HepG2 (cell line): ENCODE measurements at regions not wholly inside any gene's neighbourhood (a gene's known extent, or its start where the extent isn't known, plus 50 kb on each side); places are given as distances from the start of the nearest gene placed in this dataset.
A peak's percentile ranks its signal among the peaks of the same experiment; 100 is the strongest.

Experiments
- ELF3 ChIP-seq: IDR thresholded peaks from 2 replicates; pipeline ENCODE4 v1.6.1; 2016; ENCODE audit warnings: missing genetic modification reagents, missing compliant biosample characterization
- ETV5 ChIP-seq: IDR thresholded peaks from 2 replicates; pipeline ENCODE4 v1.6.1; 2018; ENCODE audit warnings: missing biosample characterization, missing genetic modification reagents, inconsistent platforms, borderline replicate concordance
- FOSL1 ChIP-seq: sonication (generic); formaldehyde crosslinking; IDR thresholded peaks from 2 replicates; pipeline ENCODE4 v1.9.0; 2021; ENCODE audit warnings: missing genetic modification reagents, borderline replicate concordance
- HIVEP1 ChIP-seq: sonication (generic); formaldehyde crosslinking; IDR thresholded peaks from 2 replicates; pipeline ENCODE4 v1.4.0; 2020; ENCODE audit warnings: mild to moderate bottlenecking, missing genetic modification reagents
- JDP2 ChIP-seq: sonication (generic); formaldehyde crosslinking; IDR thresholded peaks from 2 replicates; pipeline ENCODE4 v1.8.1; 2022; ENCODE audit warnings: missing genetic modification reagents, borderline replicate concordance
- NCOR1 ChIP-seq: fragments of 200-600 bp; sonication (generic); IDR thresholded peaks from 2 replicates; pipeline ENCODE4 v1.7.0; 2017; ENCODE audit warnings: antibody characterized with exemption, low read length, borderline replicate concordance
- NKX3-1 ChIP-seq: sonication (generic); formaldehyde crosslinking; IDR thresholded peaks from 2 replicates; pipeline ENCODE4 v1.5.0; 2020; ENCODE audit warnings: missing genetic modification reagents
- PRMT3 ChIP-seq: sonication (generic); formaldehyde crosslinking; IDR thresholded peaks from 2 replicates; pipeline ENCODE4 v1.8.1; 2022; ENCODE audit warnings: low read depth, mild to moderate bottlenecking, moderate library complexity, missing genetic modification reagents, borderline replicate concordance
- RBM22 ChIP-seq: fragments of 200-400 bp; formaldehyde crosslinking; optimal IDR thresholded peaks from 2 replicates; pipeline ENCODE3; 2017; ENCODE audit warnings: mild to moderate bottlenecking, low read length, moderate library complexity
- SMAD3 ChIP-seq: sonication (generic); formaldehyde crosslinking; IDR thresholded peaks from 2 replicates; pipeline ENCODE4 v1.4.0; 2020; ENCODE audit warnings: missing genetic modification reagents
- TCF7 ChIP-seq: sonication (generic); IDR thresholded peaks from 2 replicates; pipeline ENCODE4 v1.6.1; 2016; ENCODE audit warnings: antibody characterized with exemption, low read depth
- THAP9 ChIP-seq: sonication (generic); formaldehyde crosslinking; IDR thresholded peaks from 2 replicates; pipeline ENCODE4; 2020; ENCODE audit warnings: missing genetic modification reagents, mild to moderate bottlenecking, borderline replicate concordance
- THRA ChIP-seq: sonication (generic); formaldehyde crosslinking; IDR thresholded peaks from 2 replicates; pipeline ENCODE4 v1.4.0; 2020; ENCODE audit warnings: missing genetic modification reagents, borderline replicate concordance
- ZBTB38 ChIP-seq: sonication (generic); formaldehyde crosslinking; IDR thresholded peaks from 2 replicates; pipeline ENCODE4 v1.5.1; 2020; ENCODE audit warnings: mild to moderate bottlenecking, missing genetic modification reagents
- ZFP41 ChIP-seq: sonication (generic); formaldehyde crosslinking; IDR thresholded peaks from 2 replicates; pipeline ENCODE4 v1.4.0; 2020; ENCODE audit warnings: mild to moderate bottlenecking, missing genetic modification reagents, borderline replicate concordance
- ZNF556 ChIP-seq: sonication (generic); formaldehyde crosslinking; IDR thresholded peaks from 2 replicates; pipeline ENCODE4 v1.4.0; 2020; ENCODE audit warnings: mild to moderate bottlenecking, missing genetic modification reagents, borderline replicate concordance
- ZNF737 ChIP-seq: sonication (generic); formaldehyde crosslinking; IDR thresholded peaks from 2 replicates; pipeline ENCODE4 v1.5.0; 2020; ENCODE audit warnings: missing genetic modification reagents, mild to moderate bottlenecking, borderline replicate concordance
- ZNF766 ChIP-seq: sonication (generic); formaldehyde crosslinking; IDR thresholded peaks from 2 replicates; pipeline ENCODE4 v1.5.0; 2020; ENCODE audit warnings: missing genetic modification reagents, borderline replicate concordance
- ZNF772 ChIP-seq: sonication (generic); formaldehyde crosslinking; IDR thresholded peaks from 2 replicates; pipeline ENCODE4 v1.5.0; 2020; ENCODE audit warnings: mild to moderate bottlenecking, missing genetic modification reagents
- ZNF841 ChIP-seq: sonication (generic); formaldehyde crosslinking; IDR thresholded peaks from 2 replicates; pipeline ENCODE4 v1.8.1; 2023; ENCODE audit warnings: missing genetic modification reagents, borderline replicate concordance
- ZNF879 ChIP-seq: sonication (generic); formaldehyde crosslinking; IDR thresholded peaks from 2 replicates; pipeline ENCODE4 v1.8.1; 2023; ENCODE audit warnings: missing genetic modification reagents
- TF ChIP-seq, protein P1 (sequence below): sonication (generic); formaldehyde crosslinking; IDR thresholded peaks from 2 replicates; pipeline ENCODE4 v1.5.0; 2020; ENCODE audit warnings: mild to moderate bottlenecking, missing genetic modification reagents, borderline replicate concordance

- TF ChIP-seq JDP2 (CRISPR knock-in tag) (no peak), THAP9 (CRISPR knock-in tag) (no peak), ZNF737 (CRISPR knock-in tag) (no peak), SMAD3 (no peak), FOSL1 (CRISPR knock-in tag) (peak; percentile 52; the same call in 1 of the 2 replicates), ZNF772 (0 out of 2 replicates have a peak, but pooled peaks have one; percentile 23), THRA (CRISPR knock-in tag) (peak; percentile 89; the same call in 1 of the 2 replicates), PRMT3 (CRISPR knock-in tag) (no peak), ZFP41 (CRISPR knock-in tag) (no peak), ELF3 (CRISPR knock-in tag) (0 out of 2 replicates have a peak, but pooled peaks have one; percentile 12), ETV5 (peak; percentile 58; the same call in 1 of the 2 replicates), RBM22 (peak; percentile 81), NKX3-1 (no peak), ZNF841 (CRISPR knock-in tag) (no peak), ZBTB38 (CRISPR knock-in tag) (peak; percentile 21; the same call in 1 of the 2 replicates), HIVEP1 (CRISPR knock-in tag) (no peak), ZNF766 (no peak), TCF7 (peak; percentile 73), ZNF556 (CRISPR knock-in tag) (no peak), ZNF879 (CRISPR knock-in tag) (no peak), NCOR1 (no peak)
- TF ChIP-seq, protein P1, sequence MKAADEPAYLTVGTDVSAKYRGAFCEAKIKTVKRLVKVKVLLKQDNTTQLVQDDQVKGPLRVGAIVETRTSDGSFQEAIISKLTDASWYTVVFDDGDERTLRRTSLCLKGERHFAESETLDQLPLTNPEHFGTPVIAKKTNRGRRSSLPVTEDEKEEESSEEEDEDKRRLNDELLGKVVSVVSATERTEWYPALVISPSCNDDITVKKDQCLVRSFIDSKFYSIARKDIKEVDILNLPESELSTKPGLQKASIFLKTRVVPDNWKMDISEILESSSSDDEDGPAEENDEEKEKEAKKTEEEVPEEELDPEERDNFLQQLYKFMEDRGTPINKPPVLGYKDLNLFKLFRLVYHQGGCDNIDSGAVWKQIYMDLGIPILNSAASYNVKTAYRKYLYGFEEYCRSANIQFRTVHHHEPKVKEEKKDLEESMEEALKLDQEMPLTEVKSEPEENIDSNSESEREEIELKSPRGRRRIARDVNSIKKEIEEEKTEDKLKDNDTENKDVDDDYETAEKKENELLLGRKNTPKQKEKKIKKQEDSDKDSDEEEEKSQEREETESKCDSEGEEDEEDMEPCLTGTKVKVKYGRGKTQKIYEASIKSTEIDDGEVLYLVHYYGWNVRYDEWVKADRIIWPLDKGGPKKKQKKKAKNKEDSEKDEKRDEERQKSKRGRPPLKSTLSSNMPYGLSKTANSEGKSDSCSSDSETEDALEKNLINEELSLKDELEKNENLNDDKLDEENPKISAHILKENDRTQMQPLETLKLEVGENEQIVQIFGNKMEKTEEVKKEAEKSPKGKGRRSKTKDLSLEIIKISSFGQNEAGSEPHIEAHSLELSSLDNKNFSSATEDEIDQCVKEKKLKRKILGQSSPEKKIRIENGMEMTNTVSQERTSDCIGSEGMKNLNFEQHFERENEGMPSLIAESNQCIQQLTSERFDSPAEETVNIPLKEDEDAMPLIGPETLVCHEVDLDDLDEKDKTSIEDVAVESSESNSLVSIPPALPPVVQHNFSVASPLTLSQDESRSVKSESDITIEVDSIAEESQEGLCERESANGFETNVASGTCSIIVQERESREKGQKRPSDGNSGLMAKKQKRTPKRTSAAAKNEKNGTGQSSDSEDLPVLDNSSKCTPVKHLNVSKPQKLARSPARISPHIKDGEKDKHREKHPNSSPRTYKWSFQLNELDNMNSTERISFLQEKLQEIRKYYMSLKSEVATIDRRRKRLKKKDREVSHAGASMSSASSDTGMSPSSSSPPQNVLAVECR (CRISPR knock-in tag), result peak; percentile 37; the same call in 1 of the 2 replicates
These were observed 160.3 kb upstream of the KLF14 start (continued) for GRCh38 chr7:130894146-130894908.
